IMR-90 (cell line): ENCODE measurements at regions not wholly inside any gene's neighbourhood (a gene's known extent, or its start where the extent isn't known, plus 50 kb on each side); places are given as distances from the start of the nearest gene placed in this dataset.

Source experiments
- ATAC-seq: fragments of 200-7000 bp; cut with Tn5 transposase; 2 replicates; pipeline ENCODE4 v1.9.1; 2020; ENCODE audit warnings: low read depth, mild to moderate bottlenecking, moderate library complexity
- BruUV-seq: library from RNA; stranded (reverse); fragments of 400-500 nt; replicated peaks from 2 replicates; lab custom pipeline; 2021; lab: Mats Ljungman, UMichigan
- CTCF ChIA-PET: fragments of 300-600 bp; formaldehyde crosslinking; extraction: SDS; loops from one replicate; lab custom pipeline; 2021; ENCODE audit warnings: antibody characterized with exemption; lab: Yijun Ruan, JAX
- POLR2A ChIA-PET: fragments of 300-600 bp; sonication (Branson Sonifier 250); formaldehyde crosslinking; loops from one replicate; lab custom pipeline; 2022; ENCODE audit warnings: antibody characterized with exemption; ENCODE audit not compliant: unreplicated experiment; lab: Charles Lee
- DNase-seq: peaks from one replicate; pipeline ENCODE4 v3.0.0; 2013
- H2AFZ ChIP-seq: replicated peaks from 2 replicates; pipeline ENCODE3; 2013; ENCODE audit warnings: low read length, mild to moderate bottlenecking; ENCODE audit not compliant: poor library complexity
- H2AK5ac ChIP-seq: 2 replicates; pipeline ENCODE4 v1.6.1; 2013; ENCODE audit warnings: low read depth, low read length, inconsistent platforms
- H2AK9ac ChIP-seq: replicated peaks from 2 replicates; pipeline ENCODE3; 2013; ENCODE audit warnings: mild to moderate bottlenecking, low read depth, low read length, moderate library complexity; ENCODE audit not compliant: poor library complexity
- H2BK120ac ChIP-seq: 2 replicates; pipeline ENCODE4 v1.6.1; 2013; ENCODE audit warnings: low read depth, low read length, inconsistent platforms
- H2BK15ac ChIP-seq: 3 replicates; pipeline ENCODE4 v1.6.1; 2013; ENCODE audit warnings: low read depth, low read length, inconsistent platforms
- H2BK20ac ChIP-seq: 2 replicates; pipeline ENCODE4 v1.6.1; 2013; ENCODE audit warnings: low read depth, mild to moderate bottlenecking, inconsistent platforms, low read length, moderate library complexity
- H2BK5ac ChIP-seq: 2 replicates; pipeline ENCODE4 v1.6.1; 2013; ENCODE audit warnings: mild to moderate bottlenecking, low read depth, low read length, inconsistent platforms; ENCODE audit not compliant: poor library complexity, severe bottlenecking
- H3K14ac ChIP-seq: replicated peaks from 2 replicates; pipeline ENCODE4 v1.6.1; 2013; ENCODE audit warnings: low read depth, low read length, inconsistent platforms
- H3K18ac ChIP-seq: 2 replicates; pipeline ENCODE4 v1.6.1; 2013; ENCODE audit warnings: low read depth, low read length, control low read depth
- H3K23ac ChIP-seq: 2 replicates; pipeline ENCODE4 v1.6.1; 2013; ENCODE audit warnings: low read depth, low read length, inconsistent platforms
- H3K27ac ChIP-seq: 2 replicates; pipeline ENCODE4 v1.5.1; 2013; ENCODE audit warnings: mild to moderate bottlenecking, control low read depth, low read length; ENCODE audit not compliant: insufficient read depth
- H3K27me3 ChIP-seq: 2 replicates; pipeline ENCODE4 v1.6.1; 2013; ENCODE audit warnings: low read length; ENCODE audit not compliant: control insufficient read depth, insufficient read depth
- H3K36me3 ChIP-seq: 2 replicates; pipeline ENCODE4 v1.6.1; 2013; ENCODE audit warnings: low read length, mixed read lengths; ENCODE audit not compliant: control insufficient read depth, insufficient read depth
- H3K4ac ChIP-seq: 2 replicates; pipeline ENCODE4 v1.6.1; 2013; ENCODE audit warnings: low read depth, low read length, inconsistent platforms
- H3K4me1 ChIP-seq: 2 replicates; pipeline ENCODE4 v1.6.1; 2013; ENCODE audit warnings: low read length, mixed read lengths; ENCODE audit not compliant: control insufficient read depth, insufficient read depth
- H3K4me2 ChIP-seq: 2 replicates; pipeline ENCODE4 v1.6.1; 2013; ENCODE audit warnings: low read depth, mild to moderate bottlenecking, control low read depth, low read length, moderate library complexity
- H3K4me3 ChIP-seq: 2 replicates; pipeline ENCODE4 v1.5.1; 2013; ENCODE audit warnings: low read depth, mild to moderate bottlenecking, control low read depth, low read length, moderate library complexity; ENCODE audit not compliant: insufficient read depth
- H3K56ac ChIP-seq: 2 replicates; pipeline ENCODE4 v1.6.1; 2013; ENCODE audit warnings: low read length, inconsistent platforms; ENCODE audit not compliant: insufficient read depth; ENCODE audit errors: extremely low read depth
- H3K79me1 ChIP-seq, 2 experiments: 2 replicates each; pipeline ENCODE4 v1.6.1; 2013; ENCODE audit warnings: low read length in 2 of 2, inconsistent platforms in 1 of 2, low read depth in 1 of 2
- H3K9ac ChIP-seq: 2 replicates; pipeline ENCODE4 v1.6.1; 2013; ENCODE audit warnings: low read depth, low read length, control low read depth
- H3K9me1 ChIP-seq: 2 replicates; pipeline ENCODE4 v1.6.1; 2013; ENCODE audit warnings: low read length, inconsistent platforms; ENCODE audit not compliant: insufficient read depth
- H3K9me3 ChIP-seq: 2 replicates; pipeline ENCODE4 v1.6.1; 2013; ENCODE audit warnings: low read length; ENCODE audit not compliant: control insufficient read depth, insufficient read depth
- H4K20me1 ChIP-seq: 2 replicates; pipeline ENCODE4 v1.6.1; 2013; ENCODE audit warnings: low read length, inconsistent platforms; ENCODE audit not compliant: insufficient read depth
- H4K5ac ChIP-seq: 2 replicates; pipeline ENCODE4 v1.6.1; 2013; ENCODE audit warnings: mild to moderate bottlenecking, low read depth, low read length, control low read depth
- H4K8ac ChIP-seq, 2 experiments: 2 replicates each; pipeline ENCODE4 v1.6.1; 2013; ENCODE audit warnings: low read depth in 2 of 2, low read length in 2 of 2, control low read depth in 1 of 2, inconsistent platforms in 1 of 2
- H4K91ac ChIP-seq: 2 replicates; pipeline ENCODE4 v1.6.1; 2013; ENCODE audit warnings: low read depth, low read length, inconsistent platforms; ENCODE audit not compliant: insufficient read depth
- BHLHE40 ChIP-seq: fragments of 150-350 bp; IDR thresholded peaks from 2 replicates; pipeline ENCODE4 v1.6.1; 2016; ENCODE audit warnings: mild to moderate bottlenecking, low read depth, low read length
- CEBPB ChIP-seq: IDR thresholded peaks from 2 replicates; pipeline ENCODE4 v1.6.1; 2012; ENCODE audit warnings: low read depth, low read length, improper control_type of control experiment
- CHD1 ChIP-seq: IDR thresholded peaks from 2 replicates; pipeline ENCODE4 v1.6.1; 2012; ENCODE audit warnings: low read depth, low read length, improper control_type of control experiment
- CTCF ChIP-seq: conservative IDR thresholded peaks from 2 replicates; pipeline ENCODE4 v1.5.1; 2012; ENCODE audit warnings: mild to moderate bottlenecking, low read depth, low read length, improper control_type of control experiment
- ELK1 ChIP-seq: fragments of 150-350 bp; IDR thresholded peaks from 2 replicates; pipeline ENCODE4 v1.6.1; 2016; ENCODE audit warnings: low read depth, mild to moderate bottlenecking, low read length, moderate library complexity, borderline replicate concordance
- FOS ChIP-seq: fragments of 150-350 bp; IDR thresholded peaks from 2 replicates; pipeline ENCODE4 v1.6.1; 2016; ENCODE audit warnings: low read depth, low read length
- MAFK ChIP-seq: IDR thresholded peaks from 2 replicates; pipeline ENCODE4 v1.6.1; 2012; ENCODE audit warnings: low read depth, low read length, improper control_type of control experiment
- MAZ ChIP-seq: IDR thresholded peaks from 2 replicates; pipeline ENCODE4 v1.6.1; 2012; ENCODE audit warnings: low read depth, mild to moderate bottlenecking, low read length, improper control_type of control experiment, moderate library complexity, borderline replicate concordance
- MXI1 ChIP-seq: IDR thresholded peaks from 2 replicates; pipeline ENCODE4 v1.6.1; 2012; ENCODE audit warnings: low read depth, mild to moderate bottlenecking, low read length, moderate library complexity, borderline replicate concordance
- NFE2L2 ChIP-seq: fragments of 150-350 bp; IDR thresholded peaks from 2 replicates; pipeline ENCODE4 v1.6.1; 2016; ENCODE audit warnings: low read depth, mild to moderate bottlenecking, low read length
- POLR2A ChIP-seq: IDR thresholded peaks from 2 replicates; pipeline ENCODE4 v1.6.1; 2012; ENCODE audit warnings: mild to moderate bottlenecking, low read depth, low read length
- RAD21 ChIP-seq: IDR thresholded peaks from 2 replicates; pipeline ENCODE4 v1.6.1; 2012; ENCODE audit warnings: low read length, improper control_type of control experiment
- RCOR1 ChIP-seq: IDR thresholded peaks from 2 replicates; pipeline ENCODE4 v1.6.1; 2012; ENCODE audit warnings: mild to moderate bottlenecking, low read length, improper control_type of control experiment; ENCODE audit not compliant: insufficient replicate concordance
- RFX5 ChIP-seq: IDR thresholded peaks from 2 replicates; pipeline ENCODE4 v1.8.0; 2012; ENCODE audit warnings: low read depth, mild to moderate bottlenecking, low read length, moderate library complexity
- SMC3 ChIP-seq: fragments of 150-350 bp; IDR thresholded peaks from 2 replicates; pipeline ENCODE4 v1.6.1; 2016; ENCODE audit warnings: low read depth, mild to moderate bottlenecking, antibody characterized with exemption, low read length, moderate library complexity
- USF2 ChIP-seq: fragments of 150-350 bp; IDR thresholded peaks from 2 replicates; pipeline ENCODE4 v1.6.1; 2017; ENCODE audit warnings: mild to moderate bottlenecking, antibody characterized with exemption, low read length, low read depth
- WGBS, 2 experiments: methylation state at CpG; one replicate each; pipeline versions ENCODE4 v1.1.5 to v1.1.7; 2013; ENCODE audit warnings: missing lambda C conversion rate in 2 of 2; ENCODE audit not compliant: insufficient read length in 1 of 2; ENCODE audit errors: extremely low coverage in 2 of 2; 5-methylcytosine and 5-hydroxymethylcytosine counted together
- dilution Hi-C: fragments of 300-500 bp; cut with HindIII; formaldehyde crosslinking; loops from one replicate; pipeline ENCODE4 v1.14.3; 2018; ENCODE audit warnings: low sequenced_read_pairs; ENCODE audit not compliant: unreplicated experiment
- in situ Hi-C: fragments of 300-500 bp; cut with MboI; formaldehyde crosslinking; loops from 3 replicates; pipeline ENCODE4 v1.14.3; 2019; ENCODE audit warnings: low sequenced_read_pairs, inconsistent platforms, mixed read lengths
- intact Hi-C: fragments of 100-400 bp; cut with micrococcal nuclease; formaldehyde crosslinking; loops from 2 replicates; pipeline ENCODE4 v1.10.0; 2022

- H2AFZ ChIP-seq = no peak overlapping the region
- BruUV-seq = no TSS peak
Measured at GRCh38 chr9:89916001-89916597, 311.3 kb downstream of the GADD45G start.

More at GRCh38 chr9:89916001-89916597, 311.3 kb downstream of the GADD45G start:
- H3K79me1 ChIP-seq = no peaks in the 10 kb centered on the region
- no peak overlapping the region for H3K56ac ChIP-seq
- no peak overlapping the region for H2BK15ac ChIP-seq
- no CpG with 5 or more reads among the region's 6 CpGs for WGBS, 2 experiments
- H3K9me3 ChIP-seq = no peaks in the 10 kb centered on the region
- no peak overlapping the region for H2AK9ac ChIP-seq
- H3K4me2 ChIP-seq = no peak overlapping the region
- ChIA-PET CTCF (interaction anchor here (0.7 kb wide), 1 partner anchor 228 kb away, joined by 3 read pairs; no protein-coding TSS in a partner anchor), POLR2A (no interaction called here)
- no peak overlapping the region for H2AK5ac ChIP-seq
- no peak for TF ChIP-seq CTCF
- TF ChIP-seq ELK1 = no peak
- TF ChIP-seq CHD1 = no peak
- no peak for TF ChIP-seq NFE2L2
- TF ChIP-seq POLR2A = no peak
- TF ChIP-seq MAFK = no peak
- TF ChIP-seq MAZ = no peak
- no peak for TF ChIP-seq RFX5
- TF ChIP-seq RCOR1 = no peak
- no peak for TF ChIP-seq RAD21
- no peak for TF ChIP-seq FOS
- no peak for TF ChIP-seq SMC3
- no peak for TF ChIP-seq BHLHE40
- no peak for TF ChIP-seq CEBPB
- no peak for TF ChIP-seq MXI1
- no peak for TF ChIP-seq USF2
- no peak overlapping the region for H2BK120ac ChIP-seq
- no peak overlapping the region for H3K14ac ChIP-seq
- H3K4me1 ChIP-seq = no peaks in the 10 kb centered on the region
- H3K18ac ChIP-seq = no peak overlapping the region
- intact Hi-C loops (no loop called here), in situ Hi-C loops (no loop called here), dilution Hi-C loops (no loop called here)
- no peaks in the 10 kb centered on the region for H3K9me1 ChIP-seq
- no peak overlapping the region for H4K8ac ChIP-seq
- peaks cover 4% of the 10 kb centered on the region; the same call in 1 of the 2 replicates for H3K27me3 ChIP-seq
- H2BK5ac ChIP-seq = no peak overlapping the region
- H4K91ac ChIP-seq = no peak overlapping the region
- no peaks in the 10 kb centered on the region for H3K36me3 ChIP-seq
- H4K5ac ChIP-seq = no peak overlapping the region
- H3K23ac ChIP-seq = no peak overlapping the region
- H4K20me1 ChIP-seq = no peaks in the 10 kb centered on the region
- H3K27ac ChIP-seq = no peak overlapping the region
- DNase-seq (no peak), ATAC-seq (no peak)
- H3K9ac ChIP-seq = no peak overlapping the region
- H2BK20ac ChIP-seq = no peak overlapping the region
- H3K4ac ChIP-seq = no peak overlapping the region
- H3K4me3 ChIP-seq = no peak overlapping the region
